HG03575 (cell line): ENCODE measurements at regions not wholly inside any gene's neighbourhood (a gene's known extent, or its start where the extent isn't known, plus 50 kb on each side); places are given as distances from the start of the nearest gene placed in this dataset.
"Not testable (repeated sequence)": the region's sequence is repeated elsewhere in the genome, so short reads cannot be mapped to it uniquely, and the experiment has no call there.

ENCODE experiments used
- ATAC-seq: cut with Tn5 transposase; IDR thresholded peaks from one replicate; pipeline ENCODE4 v1.9.1; 2021; ENCODE audit not compliant: unreplicated experiment, insufficient number of reproducible peaks, low FRiP score; ENCODE audit errors: extremely low read depth

- no peak for ATAC-seq
Observed at GRCh38 chr4:19615086-19615689, 636.5 kb upstream of the SLIT2 start.

GRCh38 chr4:19614171-19614570 is 637.5 kb upstream of the SLIT2 start:
- no peak for ATAC-seq

- ATAC-seq, result no peak
Observed at GRCh38 chr4:19596342-19596741, 655.4 kb upstream of the SLIT2 start.

GRCh38 chr4:19592391-19592790 is 659.3 kb upstream of the SLIT2 start:
- no peak for ATAC-seq

- no peak for ATAC-seq
Observed at GRCh38 chr4:19583827-19584569, 667.7 kb upstream of the SLIT2 start.

GRCh38 chr4:19580095-19580494 is 671.6 kb upstream of the SLIT2 start:
- ATAC-seq, result no peak

- no peak for ATAC-seq
Observed at GRCh38 chr4:19579608-19580007, 672.1 kb upstream of the SLIT2 start.

GRCh38 chr4:19577097-19577496 is 674.6 kb upstream of the SLIT2 start:
- no peak for ATAC-seq

- no peak for ATAC-seq
Observed at GRCh38 chr4:19575924-19576323, 675.8 kb upstream of the SLIT2 start.

- ATAC-seq, result no peak
Observed at GRCh38 chr4:19566041-19566440, 685.7 kb upstream of the SLIT2 start.

- ATAC-seq, result no peak
Observed at GRCh38 chr4:19562456-19562855, 689.2 kb upstream of the SLIT2 start.

GRCh38 chr4:19557161-19557560 is 694.5 kb upstream of the SLIT2 start:
- no peak for ATAC-seq

- not testable (repeated sequence) for ATAC-seq
Observed at GRCh38 chr4:19556276-19556675, 695.4 kb upstream of the SLIT2 start.

- ATAC-seq, result no peak
Observed at GRCh38 chr4:19547463-19547862, 704.2 kb upstream of the SLIT2 start.

- ATAC-seq, result no peak
Observed at GRCh38 chr4:19544446-19545125, 707.1 kb upstream of the SLIT2 start.

- no peak for ATAC-seq
Observed at GRCh38 chr4:19540859-19541540, 710.7 kb upstream of the SLIT2 start.

GRCh38 chr4:19539201-19539600 is 712.5 kb upstream of the SLIT2 start:
- ATAC-seq, result no peak

GRCh38 chr4:19534159-19534558 is 717.5 kb upstream of the SLIT2 start:
- ATAC-seq, result no peak

GRCh38 chr4:19531906-19532848 is 719.5 kb upstream of the SLIT2 start:
- no peak for ATAC-seq
